Endodermal cell (in vitro differentiated cells): ENCODE measurements at regions not wholly inside any gene's neighbourhood (a gene's known extent, or its start where the extent isn't known, plus 50 kb on each side); places are given as distances from the start of the nearest gene placed in this dataset.

Experiments
- DNase-seq: peaks from one replicate; pipeline ENCODE4 v3.0.0-alpha.2; 2017
- H3K27ac ChIP-seq: 2 replicates; pipeline ENCODE4 v1.5.1; 2013; ENCODE audit warnings: mild to moderate bottlenecking, low read depth, low read length, moderate library complexity
- H3K27me3 ChIP-seq: 2 replicates; pipeline ENCODE4 v1.6.1; 2013; ENCODE audit warnings: mild to moderate bottlenecking, low read length, moderate library complexity; ENCODE audit not compliant: insufficient read depth, control insufficient read depth, poor library complexity, severe bottlenecking
- H3K36me3 ChIP-seq: 2 replicates; pipeline ENCODE4 v1.7.0; 2013; ENCODE audit warnings: mild to moderate bottlenecking, low read length, moderate library complexity; ENCODE audit not compliant: control insufficient read depth, insufficient read depth
- H3K4me1 ChIP-seq: one replicate; pipeline ENCODE4 v1.7.0; 2013; ENCODE audit warnings: low read length; ENCODE audit not compliant: control insufficient read depth, insufficient read depth
- H3K4me3 ChIP-seq: 2 replicates; pipeline ENCODE4 v1.5.1; 2013; ENCODE audit warnings: mild to moderate bottlenecking, low read length, moderate library complexity
- H3K9ac ChIP-seq: 2 replicates; pipeline ENCODE4 v1.6.1; 2013; ENCODE audit warnings: mild to moderate bottlenecking, low read length, moderate library complexity; ENCODE audit not compliant: poor library complexity, severe bottlenecking; ENCODE audit errors: extremely low read depth
- H3K9me3 ChIP-seq: 2 replicates; pipeline ENCODE4 v1.6.1; 2013; ENCODE audit warnings: mild to moderate bottlenecking, low read length, moderate library complexity; ENCODE audit not compliant: control insufficient read depth
- H3K27ac Mint-ChIP-seq: 2 replicates; pipeline ENCODE4 v1.8.0; 2020; ENCODE audit warnings: mixed read lengths
- H3K27me3 Mint-ChIP-seq: 2 replicates; pipeline ENCODE4 v1.8.0; 2021; ENCODE audit warnings: mild to moderate bottlenecking, mixed read lengths; ENCODE audit not compliant: insufficient read depth
- H3K36me3 Mint-ChIP-seq: 2 replicates; pipeline ENCODE4 v1.8.0; 2020; ENCODE audit warnings: low read depth, mixed read lengths
- H3K4me1 Mint-ChIP-seq: 2 replicates; pipeline ENCODE4 v1.8.0; 2020; ENCODE audit warnings: mixed read lengths
- H3K4me3 Mint-ChIP-seq: 2 replicates; pipeline ENCODE4 v1.8.0; 2020; ENCODE audit warnings: mild to moderate bottlenecking, moderate library complexity, mixed read lengths
- H3K9me3 Mint-ChIP-seq: 2 replicates; pipeline ENCODE4 v1.8.0; 2020; ENCODE audit warnings: mild to moderate bottlenecking, mixed read lengths
- CTCF ChIP-seq: fragments of 200-600 bp; sonication (generic); conservative IDR thresholded peaks from 2 replicates; pipeline ENCODE4 v1.5.0; 2021; ENCODE audit warnings: antibody characterized with exemption, mild to moderate bottlenecking
- WGBS, 2 experiments: methylation state at CpG; one replicate each; pipeline versions ENCODE4 v1.1.5 to v1.1.7; 2013; ENCODE audit warnings: missing lambda C conversion rate in 2 of 2, mixed read lengths in 1 of 2; ENCODE audit not compliant: insufficient coverage in 1 of 2, insufficient read length in 1 of 2; 5-methylcytosine and 5-hydroxymethylcytosine counted together

DNA sequence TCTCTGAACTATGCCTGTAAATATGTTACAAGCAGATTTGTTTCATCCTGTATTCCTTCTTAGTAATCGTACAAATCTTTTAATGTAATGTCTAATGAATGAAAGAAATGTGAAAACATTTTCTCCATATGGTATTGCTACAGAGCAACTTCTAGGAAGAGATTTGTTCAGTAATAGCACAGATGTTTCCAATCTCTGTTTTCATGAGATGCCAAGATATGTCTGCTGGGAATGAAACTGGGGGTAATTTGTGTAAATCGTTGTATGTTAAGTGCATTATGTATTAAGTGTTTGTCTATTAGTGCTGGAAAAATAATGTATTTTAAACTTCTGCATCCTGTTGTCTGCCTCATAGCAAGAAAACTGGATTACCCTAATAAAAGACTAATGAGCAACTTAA is 722.2 kb upstream of the EYS start:
- no peaks in the 10 kb centered on the region for H3K36me3 ChIP-seq
- no peaks in the 10 kb centered on the region for H3K27me3 ChIP-seq
- WGBS, 2 experiments: 90% methylated on average over 2 of the region's 2 CpGs; no CpG with 5 or more reads in 1 of the 2 experiments
- no peaks in the 10 kb centered on the region for H3K9me3 ChIP-seq
- Mint-ChIP-seq H3K9me3 (peaks cover 13% of the 10 kb centered on the region), H3K4me3 (no peak overlapping the region), H3K27me3 (no peaks in the 10 kb centered on the region), H3K36me3 (no peaks in the 10 kb centered on the region), H3K4me1 (no peaks in the 10 kb centered on the region), H3K27ac (no peak overlapping the region)
- H3K9ac ChIP-seq: no peak overlapping the region
- DNase-seq: no peak
- no peak for TF ChIP-seq CTCF
- H3K4me1 ChIP-seq: no peaks in the 10 kb centered on the region
- H3K27ac ChIP-seq: no peak overlapping the region
- no peak overlapping the region for H3K4me3 ChIP-seq

DNA sequence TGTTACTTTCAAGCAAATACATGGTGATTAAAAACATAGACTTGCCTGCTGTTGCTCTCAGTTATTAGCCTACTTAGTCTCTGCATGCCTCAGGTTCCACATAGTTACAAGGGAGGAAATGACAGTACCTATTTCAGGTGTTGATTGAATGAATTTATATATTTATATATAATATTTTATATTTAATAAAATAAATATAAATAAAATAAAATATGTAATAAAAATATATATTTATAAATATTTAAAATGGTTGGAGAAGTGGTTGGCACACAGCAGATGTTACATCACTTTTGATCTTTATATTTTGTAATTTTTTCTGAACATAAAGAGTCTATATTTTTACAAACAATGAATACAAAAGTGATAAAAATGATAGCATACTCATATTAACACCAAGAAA is 716.0 kb upstream of the EYS start:
- Histone ChIP-seq H3K4me3 (no peak overlapping the region), H3K27me3 (no peaks in the 10 kb centered on the region), H3K9ac (no peak overlapping the region), H3K9me3 (no peaks in the 10 kb centered on the region), H3K4me1 (no peaks in the 10 kb centered on the region), H3K27ac (no peak overlapping the region), H3K36me3 (no peaks in the 10 kb centered on the region)
- DNase-seq: no peak
- H3K36me3 Mint-ChIP-seq: no peaks in the 10 kb centered on the region
- TF ChIP-seq CTCF: no peak
- no peaks in the 10 kb centered on the region for H3K27me3 Mint-ChIP-seq
- no peak overlapping the region for H3K4me3 Mint-ChIP-seq
- H3K9me3 Mint-ChIP-seq: peaks cover 13% of the 10 kb centered on the region
- H3K4me1 Mint-ChIP-seq: peaks cover 2% of the 10 kb centered on the region
- no peak overlapping the region for H3K27ac Mint-ChIP-seq

DNA sequence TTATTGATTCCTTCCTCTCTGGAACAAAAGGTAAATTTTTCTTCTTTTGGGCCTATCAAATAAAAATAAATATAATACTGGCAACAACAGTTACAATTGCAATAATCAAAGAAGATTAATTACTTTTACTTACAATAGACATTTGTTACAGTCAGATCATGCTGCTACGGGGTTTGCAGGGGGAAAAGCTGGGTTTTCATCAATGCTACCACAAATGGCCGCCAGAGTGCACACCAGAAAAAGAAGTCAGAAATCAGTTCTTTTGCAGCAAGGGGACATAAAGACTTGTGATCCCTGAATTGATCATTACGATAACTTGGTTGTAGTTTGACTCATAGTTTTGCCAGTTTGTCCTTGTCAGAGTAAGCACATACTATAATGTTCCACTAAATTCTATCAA is 714.5 kb upstream of the EYS start:
- Mint-ChIP-seq H3K27ac (no peak overlapping the region), H3K4me1 (peaks cover 2% of the 10 kb centered on the region), H3K27me3 (no peaks in the 10 kb centered on the region), H3K36me3 (no peaks in the 10 kb centered on the region), H3K9me3 (peaks cover 11% of the 10 kb centered on the region), H3K4me3 (no peak overlapping the region)
- no peaks in the 10 kb centered on the region for H3K4me1 ChIP-seq
- no peak overlapping the region for H3K4me3 ChIP-seq
- H3K27ac ChIP-seq: no peak overlapping the region
- peak; percentile 66 for DNase-seq
- H3K9ac ChIP-seq: no peak overlapping the region
- TF ChIP-seq CTCF: peak; percentile 73
- no peaks in the 10 kb centered on the region for H3K27me3 ChIP-seq
- H3K9me3 ChIP-seq: no peaks in the 10 kb centered on the region
- WGBS, 2 experiments: 64 to 70% methylated on average over 2 to 3 of the region's 3 CpGs
- no peaks in the 10 kb centered on the region for H3K36me3 ChIP-seq
